BE2C (cell line): ENCODE measurements at regions not wholly inside any gene's neighbourhood (a gene's known extent, or its start where the extent isn't known, plus 50 kb on each side); places are given as distances from the start of the nearest gene placed in this dataset.

Experiments
- DNase-seq: peaks from one replicate; pipeline ENCODE4 v3.0.0-alpha.2; 2020
- H3K27me3 ChIP-seq: fragments of 250-450 bp; sonication (Bioruptor Pico); 2 replicates; pipeline ENCODE4 v1.5.1; 2020; ENCODE audit warnings: mild to moderate bottlenecking
- H3K36me3 ChIP-seq: fragments of 250-450 bp; sonication (Bioruptor Pico); 2 replicates; pipeline ENCODE4 v1.5.1; 2020; ENCODE audit warnings: mild to moderate bottlenecking
- H3K4me1 ChIP-seq: fragments of 250-450 bp; sonication (Bioruptor Pico); 2 replicates; pipeline ENCODE4 v1.5.1; 2020
- H3K4me3 ChIP-seq: 2 replicates; pipeline ENCODE4 v1.5.1; 2011; ENCODE audit warnings: low read depth, low read length
- H3K9me3 ChIP-seq: fragments of 250-450 bp; sonication (Bioruptor Pico); 2 replicates; pipeline ENCODE4 v1.5.1; 2020
- CTCF ChIP-seq: IDR thresholded peaks from 2 replicates; pipeline ENCODE4 v1.5.1; 2012; ENCODE audit warnings: mild to moderate bottlenecking, low read depth, low read length

- H3K9me3 ChIP-seq = no peaks in the 10 kb centered on the region
- H3K4me1 ChIP-seq = no peaks in the 10 kb centered on the region
- no peaks in the 10 kb centered on the region for H3K36me3 ChIP-seq
- TF ChIP-seq CTCF = no peak
- no peak for DNase-seq
- H3K27me3 ChIP-seq = no peaks in the 10 kb centered on the region
- no peak overlapping the region for H3K4me3 ChIP-seq
Measured at GRCh38 chr5:3801967-3802366, 206.3 kb downstream of the IRX1 start.

GRCh38 chr5:3809455-3809854 lies 213.8 kb downstream of the IRX1 start:
- no peak for DNase-seq
- H3K4me1 ChIP-seq = no peaks in the 10 kb centered on the region
- H3K36me3 ChIP-seq = no peaks in the 10 kb centered on the region
- H3K27me3 ChIP-seq = no peaks in the 10 kb centered on the region
- H3K4me3 ChIP-seq = no peak overlapping the region
- no peak for TF ChIP-seq CTCF
- H3K9me3 ChIP-seq = no peaks in the 10 kb centered on the region; the same call in 1 of the 2 replicates

GRCh38 chr5:3811116-3811515 lies 215.5 kb downstream of the IRX1 start:
- DNase-seq = no peak
- no peak for TF ChIP-seq CTCF
- H3K36me3 ChIP-seq = no peaks in the 10 kb centered on the region
- H3K4me1 ChIP-seq = no peaks in the 10 kb centered on the region
- no peak overlapping the region for H3K4me3 ChIP-seq
- H3K9me3 ChIP-seq = no peaks in the 10 kb centered on the region; the same call in 1 of the 2 replicates
- no peaks in the 10 kb centered on the region for H3K27me3 ChIP-seq

GRCh38 chr5:3818624-3819023 lies 223.0 kb downstream of the IRX1 start:
- Histone ChIP-seq H3K4me3 (no peak overlapping the region), H3K27me3 (no peaks in the 10 kb centered on the region), H3K36me3 (no peaks in the 10 kb centered on the region), H3K9me3 (no peaks in the 10 kb centered on the region; the same call in none of the 2 replicates), H3K4me1 (no peaks in the 10 kb centered on the region)
- DNase-seq = no peak
- no peak for TF ChIP-seq CTCF

GRCh38 chr5:3825531-3826451 lies 230.2 kb downstream of the IRX1 start:
- H3K36me3 ChIP-seq = no peaks in the 10 kb centered on the region
- H3K27me3 ChIP-seq = no peaks in the 10 kb centered on the region
- H3K4me1 ChIP-seq = no peaks in the 10 kb centered on the region
- no peak for TF ChIP-seq CTCF
- no peak for DNase-seq
- H3K9me3 ChIP-seq = no peaks in the 10 kb centered on the region; the same call in 1 of the 2 replicates
- H3K4me3 ChIP-seq = no peak overlapping the region

GRCh38 chr5:3827624-3828023 lies 232.0 kb downstream of the IRX1 start:
- no peak for TF ChIP-seq CTCF
- Histone ChIP-seq H3K9me3 (no peaks in the 10 kb centered on the region), H3K27me3 (no peaks in the 10 kb centered on the region), H3K36me3 (no peaks in the 10 kb centered on the region), H3K4me1 (no peaks in the 10 kb centered on the region), H3K4me3 (no peak overlapping the region)
- DNase-seq = no peak
